Activated T-helper 2 cell treated with anti-CD3 and anti-CD28 coated beads, Interferon-gamma antibody, Interleukin-2, Interleukin-4, amounts not matched to agents 10 μg/mL and 5 μg/mL and 100 μg/mL, durations not matched to agents 14 hours and 24 hours and 36 hours (primary cell): ENCODE measurements at regions not wholly inside any gene's neighbourhood (a gene's known extent, or its start where the extent isn't known, plus 50 kb on each side); places are given as distances from the start of the nearest gene placed in this dataset.

Source experiments
- DNase-seq: peaks from one replicate; pipeline ENCODE4 v3.0.0; 2021; ENCODE audit warnings: low spot score
- H3K27ac Mint-ChIP-seq: one replicate; pipeline ENCODE4 v1.8.0; 2021; ENCODE audit warnings: mixed read lengths
- H3K27me3 Mint-ChIP-seq: one replicate; pipeline ENCODE4 v1.8.0; 2021; ENCODE audit warnings: low read depth, mixed read lengths
- H3K36me3 Mint-ChIP-seq: one replicate; pipeline ENCODE4 v1.8.0; 2021; ENCODE audit warnings: low read depth, mixed read lengths
- H3K4me1 Mint-ChIP-seq: one replicate; pipeline ENCODE4 v1.8.0; 2021; ENCODE audit warnings: low read depth, mixed read lengths
- H3K4me3 Mint-ChIP-seq: one replicate; pipeline ENCODE4 v1.8.0; 2021; ENCODE audit warnings: low read depth, mild to moderate bottlenecking, moderate library complexity, mixed read lengths
- H3K9me3 Mint-ChIP-seq: one replicate; pipeline ENCODE4 v1.8.0; 2021; ENCODE audit warnings: mixed read lengths
- intact Hi-C: fragments of 100-400 bp; cut with micrococcal nuclease; formaldehyde crosslinking; loops from one replicate; pipeline ENCODE4 v1.15.1; 2023

DNA sequence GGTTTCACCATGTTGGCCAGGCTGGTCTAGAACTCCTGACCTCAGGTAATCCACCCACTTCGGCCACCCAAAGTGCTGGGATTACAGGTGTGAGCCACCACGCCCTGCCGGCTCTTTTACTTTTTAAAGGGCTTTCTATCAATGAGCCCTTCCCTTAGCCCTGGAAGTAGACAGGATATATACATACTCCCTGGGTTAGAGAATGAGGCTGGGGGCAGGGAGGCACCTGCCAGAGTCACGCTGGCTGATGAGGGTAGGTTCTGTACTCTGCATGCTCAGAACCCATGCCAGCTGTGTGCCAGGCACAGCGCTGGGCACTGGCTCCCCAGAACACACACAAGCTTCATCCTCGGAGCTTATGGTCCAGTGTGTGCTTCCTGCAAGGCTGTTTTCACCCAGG lies 113.6 kb upstream of the IPO9 start:
- H3K4me3 Mint-ChIP-seq: no peak overlapping the region
- no peaks in the 10 kb centered on the region for H3K27me3 Mint-ChIP-seq
- intact Hi-C loops: no loop called here
- no peak for DNase-seq
- H3K9me3 Mint-ChIP-seq: no peaks in the 10 kb centered on the region
- no peak overlapping the region for H3K27ac Mint-ChIP-seq
- no peaks in the 10 kb centered on the region for H3K36me3 Mint-ChIP-seq
- peaks cover 2% of the 10 kb centered on the region for H3K4me1 Mint-ChIP-seq

DNA sequence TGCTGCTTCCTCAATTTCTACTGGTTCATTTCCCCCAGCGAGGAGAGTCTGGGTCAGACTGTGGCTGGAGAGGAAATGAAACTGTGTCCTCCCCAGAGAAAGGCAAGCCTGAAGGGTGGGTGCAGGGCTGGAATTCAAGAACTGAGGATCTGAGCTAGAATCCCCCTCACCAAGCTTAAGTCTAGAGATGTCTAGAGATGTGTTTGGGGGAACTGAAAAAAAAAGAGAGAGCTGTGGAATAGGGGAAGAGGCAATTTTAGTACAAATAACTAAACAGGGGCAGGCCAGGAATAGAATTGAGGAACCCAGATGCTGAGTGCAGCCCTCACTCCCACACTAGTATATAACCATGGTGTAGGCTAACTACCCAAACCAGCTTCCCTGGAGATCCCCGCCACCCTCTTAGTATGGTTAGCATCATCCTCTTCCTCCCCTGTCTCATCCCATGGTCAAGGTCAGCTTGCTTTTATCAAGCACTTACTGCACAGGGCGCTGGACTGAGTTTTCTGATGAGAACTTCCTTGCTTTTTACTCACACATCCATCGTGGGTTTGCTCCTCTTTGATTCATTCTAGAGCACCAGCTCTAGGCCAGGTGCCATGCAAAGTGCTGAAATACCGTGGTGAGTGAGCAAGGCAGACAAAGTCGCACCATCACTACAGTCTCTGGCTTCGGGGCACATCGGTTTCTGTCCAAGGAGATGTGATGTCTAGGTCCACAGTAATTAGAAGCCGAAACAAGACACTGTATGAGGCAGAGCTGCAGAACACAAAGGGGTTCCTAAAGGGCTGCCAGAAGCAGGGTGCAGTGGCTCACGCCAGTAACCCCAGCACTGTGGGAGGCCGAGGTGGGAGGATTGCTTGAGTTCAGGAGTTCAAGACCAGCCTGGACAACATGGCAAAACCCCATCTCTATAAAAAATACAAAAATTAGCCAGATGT lies 112.9 kb upstream of the IPO9 start:
- Mint-ChIP-seq H3K36me3 (no peaks in the 10 kb centered on the region), H3K27me3 (no peaks in the 10 kb centered on the region), H3K9me3 (no peaks in the 10 kb centered on the region), H3K27ac (no peak overlapping the region), H3K4me1 (peaks cover 2% of the 10 kb centered on the region), H3K4me3 (no peak overlapping the region)
- intact Hi-C loops: no loop called here
- no peak for DNase-seq

DNA sequence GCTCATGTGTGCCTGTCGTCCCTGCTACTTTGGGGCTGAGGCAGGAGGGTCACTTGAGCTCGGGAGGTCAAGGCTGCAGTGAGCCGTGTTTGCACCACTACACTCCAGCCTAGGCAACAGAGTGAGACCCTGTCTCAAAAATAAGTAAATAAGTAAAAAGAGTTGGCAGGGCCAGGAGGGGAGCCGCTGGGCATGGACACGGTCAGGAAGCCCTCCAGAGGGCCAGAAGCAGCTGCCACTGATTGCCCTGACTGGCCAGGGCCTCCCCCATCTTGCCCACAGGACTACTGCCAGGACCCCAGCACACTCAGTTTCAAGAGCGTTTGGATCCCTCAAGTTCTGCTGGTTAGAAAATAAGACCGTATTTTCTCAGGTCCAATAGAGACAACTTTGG lies 112.2 kb upstream of the IPO9 start:
- Mint-ChIP-seq H3K36me3 (no peaks in the 10 kb centered on the region), H3K27me3 (peaks cover 1% of the 10 kb centered on the region), H3K4me3 (no peak overlapping the region), H3K27ac (no peak overlapping the region), H3K4me1 (peaks cover 2% of the 10 kb centered on the region), H3K9me3 (no peaks in the 10 kb centered on the region)
- DNase-seq: no peak
- intact Hi-C loops: no loop called here

DNA sequence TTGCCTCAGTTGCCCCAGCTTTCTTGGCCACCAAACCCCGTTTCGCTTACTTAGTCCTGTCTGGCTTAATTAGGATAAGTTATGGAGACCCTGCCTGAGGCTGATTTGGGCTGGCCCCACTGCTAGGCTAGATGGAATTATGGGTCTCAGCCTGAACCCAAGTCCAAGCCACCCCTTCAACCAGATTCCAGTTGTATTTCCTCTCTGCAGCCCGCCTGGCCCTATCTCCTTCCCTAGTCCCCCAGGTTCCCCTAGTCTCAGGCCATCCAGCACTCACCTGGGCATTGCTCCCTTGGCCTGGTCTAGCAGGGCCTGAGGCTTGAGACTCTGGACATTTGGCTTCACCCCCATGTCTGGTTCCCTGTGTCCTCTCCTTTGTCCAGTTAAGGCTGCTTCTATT lies 111.7 kb upstream of the IPO9 start:
- DNase-seq: no peak
- no peak overlapping the region for H3K4me3 Mint-ChIP-seq
- no peaks in the 10 kb centered on the region for H3K9me3 Mint-ChIP-seq
- intact Hi-C loops: no loop called here
- peaks cover 2% of the 10 kb centered on the region for H3K4me1 Mint-ChIP-seq
- no peaks in the 10 kb centered on the region for H3K36me3 Mint-ChIP-seq
- H3K27ac Mint-ChIP-seq: no peak overlapping the region
- peaks cover 2% of the 10 kb centered on the region for H3K27me3 Mint-ChIP-seq

DNA sequence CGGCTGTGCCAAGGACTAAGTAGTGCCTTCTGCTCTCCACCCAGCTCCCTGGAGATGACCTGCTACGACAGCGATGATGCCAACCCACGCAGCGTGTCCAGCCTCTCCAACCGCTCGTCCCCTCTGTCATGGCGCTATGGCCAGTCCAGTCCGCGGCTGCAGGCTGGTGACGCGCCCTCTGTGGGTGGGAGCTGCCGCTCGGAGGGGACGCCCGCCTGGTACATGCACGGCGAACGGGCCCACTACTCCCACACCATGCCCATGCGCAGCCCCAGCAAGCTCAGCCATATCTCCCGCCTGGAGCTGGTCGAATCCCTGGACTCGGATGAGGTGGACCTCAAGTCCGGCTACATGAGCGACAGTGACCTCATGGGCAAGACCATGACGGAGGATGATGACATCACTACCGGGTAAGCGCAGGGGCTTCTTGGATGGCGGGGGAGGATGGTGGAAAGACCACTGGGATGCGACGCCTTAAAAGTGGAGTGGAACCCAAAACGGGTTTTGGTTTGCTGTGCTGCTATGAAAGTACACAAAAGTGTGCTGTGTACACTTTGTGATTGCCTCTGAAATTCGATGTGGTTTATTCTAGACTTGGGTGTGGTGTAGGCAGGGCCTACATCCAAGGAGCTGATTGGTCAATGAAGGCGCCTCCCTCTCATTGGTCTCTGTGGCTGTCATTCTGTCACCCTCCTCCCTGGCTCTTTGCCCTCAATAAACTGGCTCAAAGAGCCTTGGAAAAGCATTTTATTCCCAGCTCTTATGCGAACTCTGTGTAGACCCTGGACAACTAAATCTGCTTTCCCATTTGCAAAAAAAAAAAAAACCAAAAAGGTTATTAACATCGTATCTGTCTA lies 110.4 kb upstream of the IPO9 start:
- Mint-ChIP-seq H3K4me3 (no peak overlapping the region), H3K27ac (no peak overlapping the region), H3K36me3 (no peaks in the 10 kb centered on the region), H3K27me3 (peaks cover 2% of the 10 kb centered on the region), H3K9me3 (no peaks in the 10 kb centered on the region), H3K4me1 (no peaks in the 10 kb centered on the region)
- intact Hi-C loops: no loop called here
- no peak for DNase-seq

DNA sequence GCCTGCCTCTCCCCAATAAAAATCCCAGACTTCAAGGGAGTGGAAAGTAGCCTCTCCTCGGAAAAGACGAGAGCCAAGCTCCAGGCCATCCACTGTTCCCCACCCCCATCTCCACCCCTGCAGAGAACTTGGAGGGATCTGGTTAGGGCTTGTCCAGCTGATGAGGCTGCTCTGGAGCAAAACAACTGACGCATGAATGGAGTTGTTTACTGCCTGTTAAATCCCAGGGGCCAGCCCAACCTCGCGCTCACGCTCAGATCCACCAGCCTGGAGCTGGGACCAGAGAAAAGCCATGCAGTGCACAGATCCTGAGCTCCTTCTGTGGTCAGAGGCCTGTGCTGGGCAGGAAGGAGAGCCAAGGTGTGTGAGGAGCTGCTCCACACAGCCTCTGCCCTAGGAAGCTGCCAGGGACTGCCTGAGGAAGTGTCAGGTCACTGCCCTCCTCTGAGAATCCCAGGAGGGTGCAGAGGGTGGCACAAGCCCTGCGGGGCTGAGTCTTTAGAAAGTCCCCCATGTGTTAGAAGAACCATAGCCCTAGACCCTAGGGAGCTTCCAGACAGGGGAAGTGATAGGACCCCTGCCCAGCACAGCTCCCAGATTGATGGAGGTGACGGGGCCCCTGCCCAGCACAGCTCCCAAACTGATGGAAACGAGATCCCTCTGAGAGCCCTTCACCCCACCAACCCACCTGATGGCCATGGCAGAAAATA lies 109.0 kb upstream of the IPO9 start:
- peaks cover 2% of the 10 kb centered on the region for H3K27me3 Mint-ChIP-seq
- H3K4me3 Mint-ChIP-seq: no peak overlapping the region
- DNase-seq: no peak
- no peak overlapping the region for H3K27ac Mint-ChIP-seq
- no peaks in the 10 kb centered on the region for H3K36me3 Mint-ChIP-seq
- intact Hi-C loops: no loop called here
- H3K4me1 Mint-ChIP-seq: no peaks in the 10 kb centered on the region
- H3K9me3 Mint-ChIP-seq: no peaks in the 10 kb centered on the region

DNA sequence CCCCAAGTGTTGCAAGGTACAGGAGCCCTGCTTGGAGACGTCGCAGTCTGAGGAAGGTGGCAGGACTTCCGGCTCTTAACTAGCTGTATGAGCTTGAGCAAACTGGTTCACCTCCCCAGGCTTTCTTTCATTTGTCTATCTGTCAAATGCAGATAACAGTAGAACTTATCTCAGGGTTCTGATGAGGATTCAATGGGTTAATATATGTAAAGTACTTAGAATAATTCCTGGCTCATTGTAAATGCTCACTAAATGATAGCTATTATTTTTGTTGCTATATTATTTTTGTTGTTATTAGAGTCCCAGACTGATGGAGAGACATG lies 108.5 kb upstream of the IPO9 start:
- Mint-ChIP-seq H3K4me3 (no peak overlapping the region), H3K9me3 (no peaks in the 10 kb centered on the region), H3K36me3 (no peaks in the 10 kb centered on the region), H3K4me1 (no peaks in the 10 kb centered on the region), H3K27ac (no peak overlapping the region), H3K27me3 (peaks cover 2% of the 10 kb centered on the region)
- intact Hi-C loops: no loop called here
- DNase-seq: no peak

DNA sequence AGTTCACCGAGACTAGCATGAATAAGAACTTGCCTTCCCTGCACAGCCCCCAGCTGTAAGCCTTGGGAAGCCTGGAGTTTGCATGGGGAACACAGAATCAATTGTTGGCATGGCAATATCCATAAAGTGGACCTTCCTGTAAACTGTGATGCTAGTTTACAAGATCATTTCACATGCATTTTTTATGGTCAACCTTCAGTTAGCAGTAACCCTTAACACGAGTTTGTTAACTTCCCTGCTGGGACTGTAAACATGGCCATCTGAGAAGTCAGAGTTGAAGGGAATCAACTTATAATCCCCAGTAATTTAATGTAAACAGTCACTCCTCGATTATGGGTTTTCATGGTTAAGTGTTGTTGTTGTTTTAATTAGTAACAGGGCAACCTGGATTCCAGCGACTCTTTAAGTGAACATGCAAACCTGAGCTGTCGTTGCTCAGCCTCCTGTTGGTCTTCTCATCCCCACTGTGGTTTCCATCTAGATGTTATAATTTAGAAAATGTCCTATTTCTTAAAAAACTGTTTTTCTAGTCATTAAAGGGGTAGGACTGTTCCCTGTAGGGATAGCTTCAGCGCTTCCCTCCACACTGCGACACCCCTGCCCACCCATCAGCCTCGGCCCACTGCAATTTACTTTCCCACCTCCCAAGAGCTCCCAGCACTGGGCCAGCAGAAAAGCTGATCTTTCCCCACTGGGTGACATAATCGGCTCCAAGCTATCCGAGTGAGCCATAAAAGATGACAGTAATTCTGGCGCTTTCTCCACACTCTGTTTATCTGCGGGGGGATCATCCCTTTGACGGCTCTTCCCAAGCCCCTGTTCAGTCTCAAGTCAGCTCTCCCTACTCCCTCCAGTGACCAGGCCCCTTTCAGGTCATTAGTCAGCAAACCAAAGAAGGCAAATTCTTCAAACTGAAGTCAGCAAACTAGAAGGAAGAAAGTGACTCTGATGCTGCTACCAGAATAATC lies 107.6 kb upstream of the IPO9 start:
- intact Hi-C loops: no loop called here
- H3K27me3 Mint-ChIP-seq: peaks cover 2% of the 10 kb centered on the region
- H3K4me1 Mint-ChIP-seq: no peaks in the 10 kb centered on the region
- DNase-seq: no peak
- H3K9me3 Mint-ChIP-seq: no peaks in the 10 kb centered on the region
- no peak overlapping the region for H3K27ac Mint-ChIP-seq
- no peaks in the 10 kb centered on the region for H3K36me3 Mint-ChIP-seq
- H3K4me3 Mint-ChIP-seq: no peak overlapping the region

DNA sequence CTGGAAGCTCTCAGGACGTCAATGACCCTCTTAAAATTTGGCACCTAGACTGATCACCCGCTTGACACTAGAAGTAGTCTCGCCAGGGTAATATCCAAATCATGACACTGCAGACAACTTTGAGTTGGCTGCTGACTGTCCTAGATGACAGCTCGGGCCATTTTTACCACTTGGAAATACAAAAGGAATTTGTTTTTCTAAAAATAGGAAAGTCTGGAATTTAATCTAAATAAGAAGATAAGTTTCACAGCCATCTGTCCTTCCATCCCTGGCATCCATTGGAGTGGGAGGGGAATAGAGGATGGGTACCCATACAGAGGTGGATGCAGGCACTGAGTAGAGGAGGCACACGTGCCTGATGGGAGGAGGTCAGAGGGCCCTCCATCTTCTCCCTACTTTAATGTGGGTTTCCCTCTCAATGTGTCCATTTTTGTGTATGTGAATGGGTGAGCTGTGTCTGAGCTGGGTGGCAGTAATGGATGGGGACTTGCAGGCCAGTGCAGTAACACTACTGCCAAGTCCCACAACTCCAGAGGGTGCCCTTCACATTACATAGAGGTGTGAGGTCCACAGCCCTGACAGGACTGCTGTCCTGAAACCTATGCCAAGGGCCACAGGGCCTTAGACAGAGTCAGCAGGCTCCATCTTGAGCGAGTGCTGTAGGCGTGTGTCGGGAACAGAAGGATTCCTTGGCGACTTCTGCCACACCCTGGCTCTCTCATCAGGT lies 104.8 kb upstream of the IPO9 start:
- no peak for DNase-seq
- no peaks in the 10 kb centered on the region for H3K36me3 Mint-ChIP-seq
- no peaks in the 10 kb centered on the region for H3K9me3 Mint-ChIP-seq
- H3K27me3 Mint-ChIP-seq: peaks cover 2% of the 10 kb centered on the region
- no peak overlapping the region for H3K27ac Mint-ChIP-seq
- no peak overlapping the region for H3K4me3 Mint-ChIP-seq
- H3K4me1 Mint-ChIP-seq: no peaks in the 10 kb centered on the region
- intact Hi-C loops: no loop called here

DNA sequence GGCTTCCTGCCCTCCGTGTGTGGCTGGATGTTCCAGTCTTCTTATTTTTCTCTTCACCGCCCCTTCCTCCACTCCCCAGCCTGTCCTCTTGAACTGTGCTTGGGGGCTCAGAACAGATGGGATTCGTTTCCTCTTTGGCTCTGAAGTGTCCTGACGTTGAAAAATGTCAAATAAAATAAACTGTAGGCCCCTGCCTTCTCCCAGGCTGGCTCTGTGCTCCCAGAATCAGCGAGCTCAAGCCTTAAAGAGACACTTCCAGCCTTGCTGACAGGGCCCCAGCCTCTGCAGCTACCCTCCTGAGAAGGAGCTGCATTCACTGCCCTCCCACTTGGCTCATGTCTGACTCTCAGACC lies 104.2 kb upstream of the IPO9 start:
- no peak for DNase-seq
- Mint-ChIP-seq H3K4me3 (no peak overlapping the region), H3K27me3 (peaks cover 2% of the 10 kb centered on the region), H3K9me3 (no peaks in the 10 kb centered on the region), H3K36me3 (no peaks in the 10 kb centered on the region), H3K4me1 (no peaks in the 10 kb centered on the region), H3K27ac (no peak overlapping the region)
- intact Hi-C loops: no loop called here

DNA sequence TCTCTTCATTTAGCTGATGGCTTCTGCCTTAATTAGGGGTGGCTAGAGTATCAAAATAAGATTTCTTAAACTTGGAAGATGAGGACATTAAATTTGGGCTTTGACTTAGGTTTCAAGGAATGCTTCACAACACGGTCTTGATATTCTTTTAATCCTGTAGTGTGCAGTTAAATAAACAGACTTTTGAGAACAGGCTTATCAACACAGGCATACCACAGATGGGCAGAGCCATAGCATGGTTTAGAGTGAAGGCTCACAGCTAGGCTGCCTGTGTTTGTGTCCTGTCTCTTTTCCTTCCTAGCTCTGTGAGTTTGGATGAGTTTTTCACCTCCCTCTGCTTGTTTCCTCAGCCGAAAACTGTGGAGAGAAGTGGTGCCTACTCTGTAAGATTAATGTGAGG lies 102.3 kb upstream of the IPO9 start:
- H3K4me3 Mint-ChIP-seq: no peak overlapping the region
- H3K36me3 Mint-ChIP-seq: no peaks in the 10 kb centered on the region
- no peaks in the 10 kb centered on the region for H3K4me1 Mint-ChIP-seq
- intact Hi-C loops: no loop called here
- peaks cover 1% of the 10 kb centered on the region for H3K27me3 Mint-ChIP-seq
- H3K27ac Mint-ChIP-seq: no peak overlapping the region
- H3K9me3 Mint-ChIP-seq: no peaks in the 10 kb centered on the region
- DNase-seq: no peak

DNA sequence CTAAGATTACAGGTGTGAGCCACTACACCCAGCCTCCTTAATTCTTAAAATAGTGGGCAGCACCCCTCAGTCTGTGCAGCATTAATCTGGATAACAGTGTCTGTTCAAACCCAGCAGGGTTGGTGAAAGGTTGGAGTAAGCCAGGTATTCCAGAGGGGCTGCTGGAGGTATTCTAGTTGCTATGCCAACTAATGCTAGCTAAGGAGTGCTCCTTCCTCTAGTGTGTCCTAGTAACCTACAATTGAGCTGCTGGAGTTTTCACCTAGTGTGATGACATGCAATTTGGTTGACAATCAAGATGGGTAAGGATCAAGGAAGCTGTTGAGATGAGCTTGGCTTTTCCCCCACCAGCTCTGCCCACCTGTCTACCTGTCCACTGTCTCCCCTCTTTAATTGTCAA lies 100.2 kb upstream of the IPO9 start:
- H3K36me3 Mint-ChIP-seq: no peaks in the 10 kb centered on the region
- no peaks in the 10 kb centered on the region for H3K27me3 Mint-ChIP-seq
- H3K4me3 Mint-ChIP-seq: no peak overlapping the region
- H3K4me1 Mint-ChIP-seq: no peaks in the 10 kb centered on the region
- intact Hi-C loops: no loop called here
- H3K9me3 Mint-ChIP-seq: no peaks in the 10 kb centered on the region
- DNase-seq: no peak
- no peak overlapping the region for H3K27ac Mint-ChIP-seq
